Eye (tissue), 1 donor: ENCODE measurements at regions not wholly inside any gene's neighbourhood (a gene's known extent, or its start where the extent isn't known, plus 50 kb on each side); places are given as distances from the start of the nearest gene placed in this dataset.
A peak's percentile ranks its signal among the peaks of the same experiment; 100 is the strongest.

Source experiments
- DNase-seq: peaks from one replicate; pipeline ENCODE4 v3.0.0-alpha.2; 2015

DNA sequence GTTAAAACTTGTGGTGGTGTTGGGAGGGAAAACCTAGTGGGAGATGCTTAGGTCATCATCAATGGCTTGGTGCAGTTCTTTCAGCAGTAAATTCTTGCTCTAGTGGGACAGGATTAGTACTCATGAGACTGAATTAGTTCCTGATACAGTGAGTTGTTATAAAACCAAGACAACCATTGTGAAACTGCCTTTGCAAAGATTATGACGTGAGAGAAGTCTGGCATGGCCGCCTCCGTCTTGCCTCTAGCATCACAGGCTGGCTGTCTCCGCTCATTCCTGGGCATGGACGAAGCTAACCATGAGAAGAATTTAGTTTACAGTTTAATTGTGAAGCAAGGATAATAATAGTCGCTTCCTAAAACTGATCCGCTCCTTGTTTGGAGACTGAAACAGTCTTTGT is 186.4 kb downstream of the KIF20B start:
- no peak for DNase-seq

DNA sequence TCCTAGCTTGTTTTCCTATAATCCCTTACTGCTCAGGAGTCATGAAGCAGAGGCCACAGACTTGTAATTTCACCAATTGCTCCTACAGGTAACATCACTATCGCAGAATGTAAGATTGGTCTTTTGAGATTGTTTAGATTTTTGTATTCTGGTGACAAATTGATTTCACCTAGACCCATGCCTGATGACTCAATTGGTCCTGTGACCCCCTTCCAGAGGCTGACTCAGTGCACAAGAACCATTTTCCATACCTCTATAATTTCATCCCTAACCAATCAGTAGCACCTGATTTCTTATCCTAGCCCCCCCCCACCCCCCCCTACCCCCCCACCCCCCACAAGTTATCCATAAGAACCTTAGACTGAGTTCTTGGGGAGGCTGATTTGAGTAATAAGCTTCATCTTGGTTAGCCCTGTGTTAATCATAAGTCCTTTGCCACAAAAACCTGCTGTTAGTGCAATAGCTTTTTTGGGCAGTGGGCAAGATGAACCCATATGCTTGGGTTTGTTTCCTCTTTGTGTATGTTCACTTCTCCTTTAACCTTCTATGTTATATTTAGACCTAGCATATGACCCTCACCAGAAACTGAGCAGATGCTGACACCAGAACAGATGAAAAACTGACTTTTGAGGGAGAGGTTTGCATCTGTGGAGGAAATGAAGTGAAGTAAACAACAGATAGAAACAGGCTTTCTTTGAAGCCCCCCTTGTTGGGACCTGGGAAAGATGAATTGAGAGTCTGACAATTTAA is 187.1 kb downstream of the KIF20B start:
- no peak for DNase-seq

DNA sequence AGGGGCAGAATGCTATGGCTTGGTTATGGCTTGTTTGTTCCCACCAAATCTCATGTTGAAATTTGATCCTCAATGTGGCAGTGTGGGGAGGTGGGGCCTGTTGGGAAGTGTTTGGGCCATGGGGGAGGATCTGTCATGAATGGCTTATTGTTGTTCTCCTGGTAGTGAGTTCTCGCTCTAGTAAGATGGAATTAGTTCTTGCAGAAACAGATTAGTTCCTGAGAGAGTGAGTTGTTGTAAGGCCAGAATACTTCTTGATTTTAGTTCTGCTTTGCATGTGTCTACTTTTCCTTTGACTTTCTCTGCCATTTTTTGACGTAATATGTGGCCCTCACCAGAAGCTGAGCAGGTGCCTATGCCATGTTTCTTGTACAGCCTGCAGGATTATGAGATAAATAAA is 188.2 kb downstream of the KIF20B start:
- no peak for DNase-seq

DNA sequence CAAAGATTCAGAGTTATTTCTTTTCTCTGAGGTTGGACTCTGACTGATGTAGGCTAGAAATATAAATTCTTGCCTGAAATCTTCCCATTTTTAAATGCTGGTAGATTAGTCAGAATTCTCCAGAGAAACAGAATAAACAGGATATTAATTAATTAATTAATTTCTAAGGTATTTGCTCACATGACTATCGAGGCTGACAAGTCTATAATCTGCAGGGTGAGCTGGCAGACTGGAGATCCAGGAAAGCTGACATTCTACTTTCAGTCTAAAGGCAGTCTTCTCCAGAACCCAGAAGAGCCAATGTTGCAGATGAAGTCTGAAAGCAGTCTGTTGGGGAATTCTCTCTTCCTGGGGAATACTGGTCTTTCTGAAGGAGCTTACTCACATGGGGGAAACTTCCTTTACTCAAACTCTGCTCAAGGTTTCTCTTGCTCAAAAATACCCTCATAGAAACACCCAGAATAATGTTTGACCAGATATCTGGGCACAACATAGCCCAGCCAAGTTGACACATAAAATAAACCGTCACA is 189.7 kb downstream of the KIF20B start:
- DNase-seq, result no peak

DNA sequence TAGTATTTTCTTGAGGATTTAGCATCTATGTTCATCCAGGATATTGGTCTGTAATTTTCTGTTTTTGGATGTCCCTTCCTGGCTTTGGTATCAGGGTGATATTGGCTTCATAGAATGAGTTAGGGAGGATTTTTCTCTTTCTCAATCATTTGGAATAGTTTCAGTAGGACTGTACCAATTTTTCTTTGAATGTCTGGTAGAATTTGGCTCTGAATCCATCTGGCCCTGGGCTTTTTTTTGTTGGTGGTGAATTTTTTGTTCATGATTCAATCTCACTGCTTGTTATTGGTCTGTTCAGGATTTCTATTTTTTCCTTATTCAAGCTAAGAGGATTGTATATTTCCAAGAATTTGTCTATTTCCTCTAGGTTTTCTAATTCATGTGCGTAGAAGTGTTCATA is 192.7 kb downstream of the KIF20B start:
- no peak for DNase-seq

DNA sequence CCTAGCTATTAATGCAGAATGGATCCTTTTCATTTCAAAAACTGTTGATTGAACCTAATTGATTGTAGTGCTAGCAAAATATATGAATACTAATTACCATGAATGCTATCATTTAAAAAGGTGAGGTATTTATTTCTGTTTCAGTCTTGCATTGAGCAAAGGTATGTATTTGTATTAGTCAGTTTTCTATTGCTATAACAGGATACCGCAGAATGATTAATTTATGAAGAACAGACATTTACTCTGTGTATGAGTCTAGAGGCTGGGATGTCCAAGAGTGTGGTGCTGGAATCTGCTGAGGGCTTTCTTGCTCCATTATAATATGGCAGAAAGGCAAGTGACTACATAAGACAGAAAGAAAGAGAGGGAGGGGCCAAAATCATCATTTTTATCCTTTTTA is 199.2 kb downstream of the KIF20B start:
- DNase-seq, result no peak

DNA sequence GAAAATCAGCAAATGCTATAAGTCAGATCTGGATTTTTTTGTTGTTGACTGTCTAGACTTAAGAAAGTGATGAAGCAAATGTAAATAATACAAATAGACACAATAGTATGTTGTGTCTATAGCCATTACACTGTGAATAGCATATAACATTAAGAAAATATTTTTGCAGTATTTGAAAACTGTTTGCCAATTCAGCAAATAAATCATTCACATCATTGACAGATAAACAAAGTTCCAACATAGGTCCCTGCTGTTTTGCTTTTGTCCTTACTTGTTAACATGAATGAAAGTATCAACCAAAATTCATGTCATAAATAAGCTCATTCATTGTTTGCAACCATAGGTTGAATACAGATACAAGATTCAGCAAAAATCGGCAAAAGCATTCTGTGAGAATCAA is 200.5 kb downstream of the KIF20B start:
- DNase-seq, result no peak

DNA sequence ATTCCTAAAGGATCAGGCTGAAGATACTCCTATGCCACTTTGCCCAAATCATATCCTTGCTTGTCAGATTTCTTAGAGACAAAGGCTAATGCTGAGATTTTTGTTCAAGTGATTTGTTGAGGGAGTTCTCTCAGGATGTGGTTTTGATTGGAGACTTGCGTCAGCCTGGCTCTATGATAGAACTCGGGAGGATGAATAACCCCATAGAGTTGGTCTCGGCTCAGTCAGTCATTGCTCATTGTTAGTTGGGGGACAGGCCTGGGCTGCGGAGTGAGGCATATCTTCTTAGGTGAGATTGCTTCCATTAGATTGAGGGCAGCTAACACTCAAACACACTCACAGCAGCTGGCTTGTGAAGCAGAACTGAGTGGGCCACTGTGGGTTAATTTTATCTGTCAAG is 203.4 kb downstream of the KIF20B start:
- no peak for DNase-seq

DNA sequence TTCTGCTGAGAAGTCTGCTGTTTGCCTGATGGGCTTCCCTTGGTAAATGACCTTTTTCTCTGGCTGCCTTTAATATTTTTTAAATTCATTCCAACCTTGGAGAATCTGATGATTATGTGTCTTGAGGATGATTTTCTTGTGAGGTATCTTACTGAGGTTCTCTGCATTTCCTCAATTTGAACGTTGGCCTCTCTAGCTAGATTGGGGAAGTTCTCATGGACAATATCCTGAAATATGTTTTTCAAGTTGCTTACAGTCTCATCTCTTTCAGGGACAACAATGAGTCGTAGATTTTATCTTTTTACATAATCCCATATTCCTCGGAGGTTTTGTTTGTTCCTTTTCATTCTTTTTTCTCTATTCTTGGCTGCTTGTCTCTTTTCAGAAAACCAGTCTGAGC is 208.4 kb downstream of the KIF20B start:
- DNase-seq, result no peak

DNA sequence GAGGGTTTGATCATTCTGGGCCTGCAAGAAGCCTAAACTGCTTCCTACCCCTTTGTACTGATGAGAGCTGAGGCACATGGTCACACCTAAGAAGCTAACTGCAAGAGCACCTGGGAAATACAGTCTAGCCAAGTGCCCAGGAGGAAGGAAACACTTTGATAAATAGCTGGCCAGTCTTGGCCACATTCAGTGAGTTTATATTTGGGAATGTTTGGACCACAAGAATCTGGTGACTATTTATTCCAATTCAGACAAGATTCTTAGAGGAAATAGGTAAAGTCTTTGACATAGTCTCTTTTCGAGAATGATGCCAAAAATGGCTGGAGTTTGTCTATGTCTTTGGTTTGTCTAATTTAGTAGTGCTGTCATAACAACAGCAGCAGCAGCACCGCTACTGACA is 213.6 kb downstream of the KIF20B start:
- DNase-seq, result no peak

DNA sequence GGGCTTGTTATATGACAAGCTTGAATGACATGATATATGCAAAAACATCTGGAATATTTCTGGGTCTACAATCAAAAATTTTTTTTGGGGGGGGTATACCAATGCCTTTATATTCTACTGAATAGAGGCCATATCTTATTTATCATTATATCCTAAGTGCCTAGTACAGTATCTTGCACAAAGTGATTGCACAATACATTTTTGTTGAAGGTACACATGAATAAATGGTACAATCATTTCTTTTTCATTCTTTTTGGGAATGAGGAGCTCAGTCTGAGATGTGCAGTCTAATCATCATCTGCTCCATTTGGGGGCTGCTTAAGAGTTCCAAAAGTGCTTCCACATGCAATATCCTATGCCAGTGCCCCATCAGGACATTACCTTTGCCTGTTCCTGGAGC is 214.6 kb downstream of the KIF20B start:
- DNase-seq, result no peak

DNA sequence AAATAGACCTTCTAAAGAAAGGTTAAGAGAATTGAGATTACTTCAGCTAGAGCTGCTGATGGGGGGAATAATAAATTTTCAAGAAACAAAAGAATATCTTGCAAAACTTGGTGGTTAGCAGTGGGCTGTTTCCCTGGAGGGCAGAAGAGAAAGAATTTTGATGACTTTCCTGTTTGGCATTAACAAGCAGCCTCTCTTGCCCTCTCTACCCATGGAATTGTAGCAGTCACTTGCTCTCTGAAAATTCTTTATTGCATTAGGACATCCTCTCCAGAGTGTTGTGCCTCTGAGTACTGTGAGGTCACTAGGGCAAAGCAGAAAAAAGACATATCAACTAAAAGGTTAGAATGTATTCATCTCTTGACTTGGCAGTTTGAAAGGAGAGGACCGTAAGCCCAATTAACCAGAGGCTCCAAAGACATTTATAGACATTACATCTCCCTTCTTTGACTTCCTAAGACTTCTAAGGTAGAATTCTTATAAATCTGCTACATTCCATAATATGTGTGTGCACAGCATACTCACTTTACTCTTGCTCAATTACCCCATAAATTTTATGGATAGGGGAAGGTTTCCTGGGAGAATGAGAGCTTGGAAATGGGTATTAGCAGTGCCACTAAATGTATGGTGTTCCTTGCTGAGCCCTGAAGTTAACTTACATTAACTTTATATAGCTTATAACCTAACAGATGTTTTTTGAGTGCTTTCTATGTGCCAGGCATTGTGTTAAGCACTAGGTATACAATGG is 215.3 kb downstream of the KIF20B start:
- peak; percentile 1 for DNase-seq

DNA sequence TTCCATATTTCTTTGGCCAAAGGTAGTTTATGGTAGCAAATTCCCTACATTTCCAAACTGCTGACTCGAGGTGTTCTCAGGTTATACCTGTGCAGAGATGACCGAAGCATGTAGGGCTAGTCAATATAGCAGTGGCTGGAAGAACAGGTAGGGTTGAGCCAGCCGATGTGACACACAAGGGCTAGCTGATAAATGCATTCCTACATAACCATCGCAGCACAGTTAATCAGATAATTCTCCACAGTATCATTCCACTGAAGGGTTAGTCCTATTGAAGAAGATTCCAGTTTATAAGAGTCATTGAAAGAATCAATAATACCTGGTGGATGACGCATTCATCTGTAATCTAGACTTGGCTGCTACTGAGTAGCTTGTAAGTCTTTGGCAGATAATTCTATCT is 220.0 kb downstream of the KIF20B start:
- no peak for DNase-seq

DNA sequence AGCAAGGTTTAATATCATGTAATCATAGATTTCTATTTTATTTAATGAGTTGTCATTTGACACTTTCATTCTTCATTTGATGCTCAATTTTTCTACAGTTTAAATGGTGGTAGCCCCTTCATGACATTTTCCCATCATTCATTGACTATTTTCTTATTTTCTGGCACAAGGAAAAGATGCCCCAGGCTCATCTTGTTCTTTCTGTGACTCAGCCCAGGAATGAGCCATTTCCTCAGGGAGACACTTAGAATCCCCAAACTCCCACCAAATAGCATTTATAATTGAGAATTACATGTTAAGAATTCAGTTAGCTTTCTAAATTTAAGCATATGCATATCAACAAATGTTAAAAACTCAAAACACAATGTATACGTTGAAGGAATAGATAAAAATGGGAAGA is 222.3 kb downstream of the KIF20B start:
- no peak for DNase-seq

DNA sequence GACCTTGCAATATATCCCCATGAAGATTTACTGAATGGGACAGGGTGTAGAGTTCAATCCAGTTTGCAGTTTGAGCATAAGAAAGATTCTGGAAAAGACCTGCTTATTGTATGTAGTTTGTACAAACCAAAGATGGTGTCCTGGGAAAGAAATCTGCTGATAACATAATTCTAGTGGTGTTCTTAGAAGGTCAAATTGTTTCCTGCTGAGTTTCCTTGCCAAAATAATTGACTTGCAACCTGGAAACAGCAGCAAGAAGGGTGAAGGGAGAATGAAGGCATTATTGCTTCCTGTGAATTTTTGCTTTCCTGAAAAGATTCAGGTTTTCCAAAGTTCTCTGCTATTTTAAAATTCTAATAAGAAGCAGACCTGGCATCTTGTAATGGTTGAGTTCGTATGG is 222.9 kb downstream of the KIF20B start:
- no peak for DNase-seq

DNA sequence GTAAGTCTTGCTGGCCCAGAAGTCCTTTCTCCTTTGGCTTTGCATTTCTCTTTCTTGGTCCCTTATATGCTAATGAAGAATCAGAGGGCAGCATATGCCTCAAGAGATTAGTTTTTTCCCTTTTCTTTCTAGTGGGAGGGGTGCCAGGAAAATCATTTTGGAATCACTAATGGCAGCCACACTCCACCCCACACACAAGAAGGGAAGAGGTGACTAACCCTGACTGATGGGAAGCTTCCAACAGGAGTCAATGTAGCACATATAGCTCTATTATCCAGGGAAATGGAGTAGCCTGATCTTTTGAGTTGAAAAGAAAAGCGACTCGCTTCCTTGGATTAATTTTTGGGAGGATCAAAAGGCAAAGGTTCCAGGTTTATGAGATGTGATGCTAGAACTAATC is 225.3 kb downstream of the KIF20B start:
- no peak for DNase-seq

DNA sequence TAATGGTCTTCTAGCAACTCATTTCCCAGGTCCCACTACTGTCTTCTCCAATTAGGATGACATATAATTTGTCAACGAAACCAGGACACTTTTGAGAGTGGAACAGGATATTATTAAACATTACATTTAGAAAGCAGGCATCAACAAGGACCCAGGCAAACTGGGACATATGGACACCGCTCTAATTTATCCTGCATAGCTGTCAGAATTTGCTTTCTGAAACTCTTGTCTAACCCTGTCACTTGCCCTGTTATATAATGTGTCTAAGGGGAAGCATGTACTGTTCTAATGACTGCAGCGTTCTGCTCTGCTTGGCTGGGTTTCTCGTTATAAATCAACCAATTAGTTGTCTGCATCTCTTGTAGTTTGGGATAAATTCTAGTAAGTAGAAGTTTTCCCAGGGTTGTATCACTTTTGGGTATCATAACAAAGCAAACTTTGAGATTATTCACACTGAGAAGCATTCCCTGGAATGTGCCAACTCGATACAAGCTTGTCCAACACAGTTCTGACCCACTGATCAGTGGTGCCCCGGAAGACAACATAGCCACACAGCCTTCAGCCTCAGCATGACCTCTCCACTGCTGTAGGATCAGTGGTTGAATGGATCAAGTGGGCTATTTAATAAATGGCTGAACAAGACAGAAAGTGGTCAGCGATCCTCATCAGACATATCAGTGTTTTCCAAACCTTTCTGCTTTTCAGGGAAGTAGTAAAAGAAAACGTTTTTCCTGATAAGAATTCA is 228.1 kb downstream of the KIF20B start:
- peak; percentile 60 for DNase-seq

DNA sequence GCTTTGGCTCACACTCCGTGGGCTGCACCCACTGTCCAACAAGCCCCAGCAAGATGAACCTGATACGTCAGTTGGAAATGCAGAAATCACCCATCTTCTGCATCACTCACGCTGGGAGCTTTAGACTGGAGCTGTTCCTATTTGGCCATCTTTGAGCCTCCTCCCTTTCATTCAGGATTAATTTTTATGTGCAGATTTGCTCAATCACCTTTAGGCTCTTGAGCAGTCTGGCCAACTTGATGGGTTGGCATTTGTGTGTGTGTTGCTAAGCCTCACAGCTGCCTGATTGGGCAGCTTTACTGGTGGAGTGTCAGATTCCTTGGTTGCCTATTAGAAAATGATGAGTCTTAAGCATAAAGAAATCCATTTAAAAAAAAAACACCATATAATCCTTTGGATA is 236.1 kb downstream of the KIF20B start:
- DNase-seq, result no peak

DNA sequence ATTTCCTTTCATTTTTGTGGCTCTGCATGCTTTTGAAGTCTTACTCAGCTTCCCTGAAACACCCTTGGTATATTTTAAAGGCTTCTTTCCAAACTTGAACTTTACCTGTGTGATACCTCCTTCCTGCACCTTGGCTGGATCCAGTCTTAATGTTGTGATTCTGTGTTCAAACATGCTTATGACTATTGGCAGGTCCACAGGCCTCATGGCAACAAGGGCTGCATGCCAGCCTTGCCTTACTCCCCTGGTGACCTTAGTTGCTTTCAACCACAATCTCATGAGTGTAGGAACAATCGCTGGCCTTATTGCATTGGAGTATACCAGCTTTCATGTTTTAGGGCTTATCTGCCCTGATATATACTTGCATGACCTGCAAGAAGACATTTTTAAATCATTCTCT is 238.7 kb downstream of the KIF20B start:
- DNase-seq, result no peak

DNA sequence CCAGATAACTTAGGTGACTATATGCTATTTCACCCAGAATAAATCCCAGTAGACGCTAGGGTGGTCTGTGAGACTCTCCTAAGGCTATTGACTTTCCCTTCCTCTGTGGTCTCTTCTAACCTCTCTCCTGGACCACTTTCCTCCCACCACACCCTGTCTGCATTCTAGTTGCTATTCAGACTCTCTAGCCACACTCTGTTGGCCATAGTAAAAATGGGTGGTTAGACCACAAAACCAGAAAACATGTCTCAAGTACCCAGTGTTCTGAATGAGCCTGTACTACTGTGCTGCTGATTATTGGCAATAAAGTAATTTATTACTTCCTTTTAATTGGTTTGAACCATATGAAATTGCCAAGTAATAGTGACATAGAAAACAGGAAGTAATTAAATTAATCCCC is 240.8 kb downstream of the KIF20B start:
- DNase-seq, result no peak

DNA sequence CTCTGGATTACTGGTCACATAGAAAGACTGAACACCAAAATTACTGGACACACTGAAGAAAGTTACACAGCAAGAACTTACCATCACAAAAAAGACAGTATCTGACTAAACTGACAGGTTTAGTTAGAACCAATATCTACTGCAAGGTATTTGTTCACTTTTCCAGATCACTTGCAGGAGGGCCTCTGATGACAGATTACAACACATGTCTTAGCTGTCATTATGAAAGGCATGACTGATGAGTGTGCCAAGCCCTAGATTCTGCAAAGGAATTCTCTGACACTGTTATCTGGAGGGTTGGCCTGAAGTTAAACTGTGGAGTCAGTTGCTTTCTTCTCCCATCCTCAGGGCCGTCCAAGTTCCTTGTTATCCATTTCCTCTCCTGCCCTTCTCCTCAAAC is 242.7 kb downstream of the KIF20B start:
- DNase-seq, result no peak

DNA sequence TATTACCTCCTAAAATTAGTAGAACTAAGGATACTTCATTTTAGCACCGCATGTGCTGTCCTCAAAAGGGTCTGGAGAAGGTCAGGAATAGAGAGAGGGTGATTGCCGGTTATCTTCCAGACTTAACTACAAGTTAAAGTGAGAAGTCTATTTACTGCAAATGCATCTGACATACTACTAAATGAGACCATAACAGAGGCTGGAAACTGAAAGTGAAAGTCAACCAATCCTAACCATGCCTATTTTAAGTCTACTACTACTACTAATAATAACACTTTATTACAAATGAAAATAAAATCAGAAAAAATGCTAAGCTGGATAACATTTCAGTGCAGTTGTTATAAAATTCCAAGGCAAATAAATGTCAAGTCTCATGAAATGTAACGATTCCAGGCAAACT is 244.7 kb downstream of the KIF20B start:
- no peak for DNase-seq

DNA sequence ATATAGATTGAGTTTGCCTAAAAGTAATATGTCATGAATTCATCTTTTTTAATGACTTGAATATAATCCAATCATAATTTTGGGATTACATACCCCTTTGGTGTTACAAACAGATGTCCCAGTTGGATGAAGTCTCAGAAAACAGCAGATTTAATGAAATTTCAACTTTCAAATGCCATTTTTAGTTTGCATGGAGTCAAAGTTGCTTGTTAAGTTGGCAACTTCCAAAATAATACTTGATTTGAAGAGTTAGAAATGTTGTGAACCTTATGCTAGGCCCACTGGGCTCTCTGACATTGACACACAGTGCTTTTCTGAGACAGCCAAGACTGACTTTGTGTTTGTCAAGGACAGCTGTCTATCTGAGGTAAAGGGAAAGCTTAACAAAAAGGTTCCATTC is 248.1 kb downstream of the KIF20B start:
- DNase-seq, result no peak

DNA sequence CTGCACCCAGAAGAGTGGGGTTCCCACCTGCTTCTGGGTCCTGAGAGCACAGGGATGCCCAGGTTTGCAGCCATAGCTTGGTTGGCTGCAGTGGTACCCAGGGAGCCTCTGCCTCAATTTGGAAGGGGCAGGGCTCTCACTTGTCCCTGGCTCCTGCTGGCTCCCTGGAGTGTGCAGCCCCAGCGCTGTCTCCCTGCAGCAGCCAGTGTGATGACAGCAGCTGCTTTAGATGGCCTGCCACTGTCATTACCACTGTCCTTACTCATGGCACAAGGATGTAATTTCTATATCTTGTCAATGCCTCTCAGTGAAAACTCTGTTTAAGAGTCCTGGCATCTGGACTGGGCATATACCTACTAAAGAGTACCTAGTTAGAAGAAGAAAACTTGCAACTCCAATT is 250.9 kb downstream of the KIF20B start:
- DNase-seq, result no peak
